Parathyroid adenoma (tissue), 2 donors: ENCODE measurements at regions not wholly inside any gene's neighbourhood (a gene's known extent, or its start where the extent isn't known, plus 50 kb on each side); places are given as distances from the start of the nearest gene placed in this dataset.

ENCODE experiments used
- H2AFZ ChIP-seq: fragments of 300-600 bp; sonication (generic); one replicate; pipeline ENCODE4 v1.7.0; 2017; ENCODE audit warnings: antibody characterized with exemption, mild to moderate bottlenecking
- H3K27ac ChIP-seq: fragments of 300-600 bp; sonication (generic); one replicate; pipeline ENCODE4 v1.7.0; 2017
- H3K27me3 ChIP-seq: fragments of 300-600 bp; sonication (generic); one replicate; pipeline ENCODE4 v1.7.0; 2017; ENCODE audit warnings: low read length; ENCODE audit not compliant: control insufficient read depth, insufficient read depth
- H3K36me3 ChIP-seq: fragments of 300-600 bp; sonication (generic); one replicate; pipeline ENCODE4 v1.7.0; 2017; ENCODE audit warnings: low read length; ENCODE audit not compliant: control insufficient read depth, insufficient read depth
- H3K4me1 ChIP-seq: fragments of 300-600 bp; sonication (generic); one replicate; pipeline ENCODE4 v1.7.0; 2017; ENCODE audit warnings: control low read depth
- H3K4me2 ChIP-seq: fragments of 300-600 bp; sonication (generic); one replicate; pipeline ENCODE4 v1.7.0; 2017; ENCODE audit warnings: low read length
- H3K4me3 ChIP-seq: fragments of 300-600 bp; sonication (generic); one replicate; pipeline ENCODE4 v1.7.0; 2017; ENCODE audit warnings: low read depth, low read length
- H3K79me2 ChIP-seq: fragments of 300-600 bp; sonication (generic); one replicate; pipeline ENCODE4 v1.7.0; 2017; ENCODE audit warnings: control low read depth
- H3K9ac ChIP-seq: fragments of 300-600 bp; sonication (generic); one replicate; pipeline ENCODE4 v1.7.0; 2017; ENCODE audit warnings: mild to moderate bottlenecking
- H3K9me3 ChIP-seq: fragments of 300-600 bp; sonication (generic); one replicate; pipeline ENCODE4 v1.7.0; 2017; ENCODE audit warnings: low read length; ENCODE audit not compliant: control insufficient read depth
- TF ChIP-seq, protein P1 (sequence below): fragments of 300-600 bp; sonication (generic); IDR thresholded peaks from one replicate; pipeline ENCODE4 v1.7.0; 2017; ENCODE audit warnings: antibody characterized with exemption, mild to moderate bottlenecking
- donor health status: primary hyperparathyroidism.

DNA sequence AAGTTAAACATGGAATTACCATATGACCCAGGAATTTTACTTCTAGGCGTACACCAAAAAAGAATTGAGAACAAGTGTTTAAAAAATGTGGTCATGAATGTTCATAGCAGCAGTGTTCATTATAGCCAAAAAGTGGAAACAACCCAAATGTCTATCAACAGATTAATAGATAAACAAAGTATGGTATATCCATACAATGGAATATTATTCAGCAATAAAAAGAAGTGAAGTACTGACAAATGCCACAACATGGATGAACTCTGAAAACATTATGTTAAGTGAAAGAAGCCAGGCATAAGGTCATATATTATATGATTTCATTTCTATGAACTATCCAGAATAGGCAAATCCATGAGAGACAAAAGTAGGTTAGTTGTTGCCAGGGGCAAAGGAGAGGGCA lies 141.7 kb upstream of the NAV2 start:
- Histone ChIP-seq H3K9me3 (no peaks in the 10 kb centered on the region), H3K4me1 (no peaks in the 10 kb centered on the region), H3K27me3 (no peaks in the 10 kb centered on the region), H3K9ac (no peak overlapping the region), H3K4me2 (no peak overlapping the region), H3K79me2 (no peaks in the 10 kb centered on the region), H3K4me3 (no peak overlapping the region), H2AFZ (no peak overlapping the region), H3K27ac (no peak overlapping the region), H3K36me3 (no peaks in the 10 kb centered on the region)
- TF ChIP-seq, protein P1, sequence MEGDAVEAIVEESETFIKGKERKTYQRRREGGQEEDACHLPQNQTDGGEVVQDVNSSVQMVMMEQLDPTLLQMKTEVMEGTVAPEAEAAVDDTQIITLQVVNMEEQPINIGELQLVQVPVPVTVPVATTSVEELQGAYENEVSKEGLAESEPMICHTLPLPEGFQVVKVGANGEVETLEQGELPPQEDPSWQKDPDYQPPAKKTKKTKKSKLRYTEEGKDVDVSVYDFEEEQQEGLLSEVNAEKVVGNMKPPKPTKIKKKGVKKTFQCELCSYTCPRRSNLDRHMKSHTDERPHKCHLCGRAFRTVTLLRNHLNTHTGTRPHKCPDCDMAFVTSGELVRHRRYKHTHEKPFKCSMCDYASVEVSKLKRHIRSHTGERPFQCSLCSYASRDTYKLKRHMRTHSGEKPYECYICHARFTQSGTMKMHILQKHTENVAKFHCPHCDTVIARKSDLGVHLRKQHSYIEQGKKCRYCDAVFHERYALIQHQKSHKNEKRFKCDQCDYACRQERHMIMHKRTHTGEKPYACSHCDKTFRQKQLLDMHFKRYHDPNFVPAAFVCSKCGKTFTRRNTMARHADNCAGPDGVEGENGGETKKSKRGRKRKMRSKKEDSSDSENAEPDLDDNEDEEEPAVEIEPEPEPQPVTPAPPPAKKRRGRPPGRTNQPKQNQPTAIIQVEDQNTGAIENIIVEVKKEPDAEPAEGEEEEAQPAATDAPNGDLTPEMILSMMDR = no peak

DNA sequence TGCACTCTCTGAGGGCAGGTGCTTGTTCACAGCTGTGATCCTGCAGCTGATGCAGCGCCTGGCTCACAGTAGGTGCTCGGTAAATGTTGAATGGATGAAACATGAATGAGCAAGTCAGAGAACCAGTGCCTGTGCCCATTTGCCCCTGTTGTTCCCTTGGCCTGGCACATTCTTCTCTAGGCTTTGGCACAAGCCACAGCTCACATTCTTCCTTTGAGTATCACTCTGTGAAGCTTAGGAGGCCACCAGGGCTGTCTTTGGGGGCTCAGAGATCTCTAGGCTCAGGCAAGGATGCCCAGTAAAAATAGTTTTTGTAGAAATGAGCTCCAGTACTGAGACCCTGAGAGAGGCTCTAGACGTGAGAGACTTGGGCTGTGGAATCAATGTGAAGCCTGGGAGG lies 144.6 kb upstream of the NAV2 start:
- H3K9ac ChIP-seq = no peak overlapping the region
- H3K36me3 ChIP-seq = no peaks in the 10 kb centered on the region
- no peaks in the 10 kb centered on the region for H3K27me3 ChIP-seq
- H3K79me2 ChIP-seq = no peaks in the 10 kb centered on the region
- no peaks in the 10 kb centered on the region for H3K9me3 ChIP-seq
- H3K4me3 ChIP-seq = no peak overlapping the region
- H3K4me2 ChIP-seq = no peak overlapping the region
- no peak overlapping the region for H2AFZ ChIP-seq
- TF ChIP-seq, protein P1 = no peak
- no peaks in the 10 kb centered on the region for H3K4me1 ChIP-seq
- H3K27ac ChIP-seq = no peak overlapping the region

DNA sequence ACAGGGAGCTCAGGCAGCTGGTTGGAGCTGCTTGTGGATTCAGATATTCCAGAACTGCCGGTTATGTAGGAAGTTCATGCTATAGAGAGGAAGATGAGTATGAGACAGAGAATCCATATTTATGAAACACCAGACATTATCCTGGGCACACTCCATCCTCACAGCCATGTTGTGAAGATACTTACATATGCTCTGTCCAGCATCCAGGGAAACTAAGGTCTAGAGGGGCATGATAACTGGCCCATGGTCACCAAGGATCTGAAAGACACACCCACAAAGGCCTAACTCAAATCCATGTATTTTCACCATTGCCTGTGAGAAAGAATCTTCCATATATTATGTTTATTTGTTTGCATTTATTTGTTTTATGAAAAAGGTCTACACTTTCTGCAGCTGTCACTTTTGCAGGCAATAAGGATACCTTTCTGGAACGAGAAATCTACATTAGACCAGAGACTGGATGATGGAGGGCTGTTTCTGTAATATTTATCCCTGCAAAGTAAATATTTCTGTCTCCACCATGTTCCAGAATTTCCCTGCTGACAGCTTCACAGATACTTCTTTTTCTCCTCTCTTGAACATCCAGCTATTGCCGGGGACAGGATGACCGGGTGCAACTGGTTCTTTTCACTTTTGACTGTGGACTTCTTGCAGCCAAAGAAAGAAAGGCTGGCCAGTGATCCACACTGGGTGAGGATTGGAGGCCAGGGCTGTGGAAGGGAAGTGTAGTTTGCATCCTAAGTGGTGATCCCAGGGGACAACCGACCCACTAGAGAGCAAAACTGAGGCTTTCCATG lies 145.9 kb upstream of the NAV2 start:
- Histone ChIP-seq H2AFZ (no peak overlapping the region), H3K9me3 (no peaks in the 10 kb centered on the region), H3K4me1 (no peaks in the 10 kb centered on the region), H3K4me3 (no peak overlapping the region), H3K36me3 (no peaks in the 10 kb centered on the region), H3K4me2 (no peak overlapping the region), H3K27me3 (no peaks in the 10 kb centered on the region), H3K9ac (no peak overlapping the region), H3K27ac (no peak overlapping the region), H3K79me2 (no peaks in the 10 kb centered on the region)
- TF ChIP-seq, protein P1 = no peak

DNA sequence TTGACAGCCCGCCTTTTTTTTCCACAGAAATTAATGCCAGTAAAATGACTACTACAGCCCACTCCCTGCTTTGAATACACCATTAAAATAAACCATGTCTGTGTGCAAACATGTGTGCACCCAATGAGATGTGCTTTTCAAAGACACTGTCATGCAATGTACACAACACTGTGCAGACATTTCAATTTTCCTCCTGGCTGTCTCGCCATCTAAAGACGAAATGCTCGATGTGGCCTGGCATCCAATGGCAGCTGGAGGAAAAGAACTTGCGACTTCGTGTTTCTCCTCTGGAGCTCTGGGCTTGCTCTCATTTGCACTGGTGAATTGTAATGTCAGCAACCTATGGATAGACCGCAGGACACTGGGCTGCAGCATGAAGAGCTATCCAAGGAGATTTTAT lies 147.0 kb upstream of the NAV2 start:
- Histone ChIP-seq H3K9ac (no peak overlapping the region), H3K4me3 (no peak overlapping the region), H2AFZ (no peak overlapping the region), H3K4me1 (no peaks in the 10 kb centered on the region), H3K4me2 (no peak overlapping the region), H3K27ac (no peak overlapping the region), H3K9me3 (no peaks in the 10 kb centered on the region), H3K36me3 (no peaks in the 10 kb centered on the region), H3K79me2 (no peaks in the 10 kb centered on the region), H3K27me3 (no peaks in the 10 kb centered on the region)
- TF ChIP-seq, protein P1 = no peak

DNA sequence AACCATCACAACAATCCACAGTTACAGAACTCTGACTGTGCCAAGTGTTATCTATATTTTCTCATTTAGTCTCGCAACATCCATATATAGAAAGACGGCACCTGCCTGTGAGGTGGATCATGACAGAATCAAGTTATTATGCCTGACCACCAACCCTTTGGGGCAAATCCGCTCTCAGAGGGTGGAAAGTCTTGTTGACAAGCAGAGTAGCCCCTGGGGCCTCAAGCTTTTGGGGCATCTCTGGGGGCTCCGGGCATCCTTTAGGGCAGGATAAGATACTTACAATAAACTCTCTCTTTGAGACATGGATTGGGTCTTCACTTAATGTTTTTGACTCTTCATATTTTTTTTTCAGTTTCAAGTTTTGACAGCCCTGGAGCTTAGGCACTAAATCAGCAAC lies 150.5 kb upstream of the NAV2 start:
- TF ChIP-seq, protein P1 = no peak
- Histone ChIP-seq H3K36me3 (no peaks in the 10 kb centered on the region), H3K4me3 (no peak overlapping the region), H3K4me1 (no peaks in the 10 kb centered on the region), H3K9ac (no peak overlapping the region), H3K79me2 (no peaks in the 10 kb centered on the region), H3K4me2 (no peak overlapping the region), H3K9me3 (no peaks in the 10 kb centered on the region), H3K27ac (no peak overlapping the region), H3K27me3 (no peaks in the 10 kb centered on the region), H2AFZ (no peak overlapping the region)
